Neuronal stem cell (in vitro differentiated cells): ENCODE measurements at regions not wholly inside any gene's neighbourhood (a gene's known extent, or its start where the extent isn't known, plus 50 kb on each side); places are given as distances from the start of the nearest gene placed in this dataset.

Experiments used
- DNase-seq: peaks from one replicate; pipeline ENCODE4 v3.0.0-alpha.2; 2013; ENCODE audit warnings: low spot score
- H2AFZ ChIP-seq: one replicate; pipeline ENCODE4 v1.6.1; 2013; ENCODE audit warnings: mild to moderate bottlenecking, low read length, inconsistent platforms
- H2AK5ac ChIP-seq: 2 replicates; pipeline ENCODE4 v1.6.1; 2013; ENCODE audit warnings: low read depth, mild to moderate bottlenecking, inconsistent platforms, low read length, moderate library complexity, mixed read lengths
- H2BK120ac ChIP-seq: 2 replicates; pipeline ENCODE4 v1.6.1; 2013; ENCODE audit warnings: low read depth, mild to moderate bottlenecking, inconsistent platforms, low read length, moderate library complexity, mixed read lengths
- H2BK12ac ChIP-seq: one replicate; pipeline ENCODE4 v1.6.1; 2013; ENCODE audit warnings: low read length, inconsistent platforms
- H2BK15ac ChIP-seq: 2 replicates; pipeline ENCODE4 v1.6.1; 2013; ENCODE audit warnings: mild to moderate bottlenecking, low read length, inconsistent platforms, mixed read lengths
- H2BK5ac ChIP-seq: one replicate; pipeline ENCODE4 v1.6.1; 2013; ENCODE audit warnings: inconsistent platforms, mild to moderate bottlenecking, low read length, moderate library complexity
- H3K14ac ChIP-seq: one replicate; pipeline ENCODE4 v1.6.1; 2013; ENCODE audit warnings: low read length, inconsistent platforms
- H3K18ac ChIP-seq: 2 replicates; pipeline ENCODE4 v1.6.1; 2013; ENCODE audit warnings: low read length, inconsistent platforms
- H3K23ac ChIP-seq: 2 replicates; pipeline ENCODE4 v1.6.1; 2013; ENCODE audit warnings: low read depth, mild to moderate bottlenecking, mixed read lengths, low read length, inconsistent platforms; ENCODE audit not compliant: poor library complexity
- H3K27ac ChIP-seq: replicated peaks from 3 replicates; pipeline ENCODE4 v1.5.1; 2013; ENCODE audit warnings: low read length, inconsistent platforms
- H3K27me3 ChIP-seq, 3 experiments: 2 replicates each; pipeline ENCODE4 v1.6.1; 2013; ENCODE audit warnings: low read length in 3 of 3, mild to moderate bottlenecking in 2 of 3, inconsistent platforms in 1 of 3, low read depth in 1 of 3, mixed read lengths in 1 of 3, moderate library complexity in 1 of 3; ENCODE audit not compliant: control insufficient read depth in 3 of 3, insufficient read depth in 3 of 3
- H3K36me3 ChIP-seq, 2 donors: replicated peaks in 1 of 2; 2 replicates each; pipeline ENCODE4 v1.6.1; 2013; ENCODE audit warnings: low read length in 2 of 2; ENCODE audit not compliant: control insufficient read depth in 2 of 2, insufficient read depth in 2 of 2
- H3K4ac ChIP-seq: 2 replicates; pipeline ENCODE4 v1.6.1; 2013; ENCODE audit warnings: inconsistent platforms, mild to moderate bottlenecking, low read length, moderate library complexity
- H3K4me1 ChIP-seq, 2 donors: 1 replicate in 1 of 2; 2 replicates in 1 of 2; pipeline ENCODE4 v1.6.1; 2013; ENCODE audit warnings: low read length in 2 of 2, low read depth in 1 of 2; ENCODE audit not compliant: control insufficient read depth in 2 of 2, insufficient read depth in 1 of 2
- H3K4me2 ChIP-seq: one replicate; pipeline ENCODE4 v1.6.1; 2013; ENCODE audit warnings: mild to moderate bottlenecking, low read length, inconsistent platforms; ENCODE audit not compliant: insufficient read depth, poor library complexity, severe bottlenecking
- H3K4me3 ChIP-seq, 2 donors: 2 replicates each; pipeline ENCODE4 v1.5.1; 2013; ENCODE audit warnings: low read length in 2 of 2, mild to moderate bottlenecking in 2 of 2, inconsistent platforms in 1 of 2, moderate library complexity in 1 of 2
- H3K79me1 ChIP-seq: one replicate; pipeline ENCODE4 v1.6.1; 2013; ENCODE audit warnings: low read depth, mild to moderate bottlenecking, inconsistent platforms, low read length, moderate library complexity
- H3K9ac ChIP-seq: one replicate; pipeline ENCODE4 v1.6.1; 2013; ENCODE audit warnings: mild to moderate bottlenecking, low read depth, low read length, inconsistent platforms; ENCODE audit not compliant: poor library complexity
- H3K9me3 ChIP-seq, 2 donors: replicated peaks in 1 of 2; 2 replicates each; pipeline versions ENCODE3 to v1.6.1; 2013; ENCODE audit warnings: low read length in 2 of 2, mild to moderate bottlenecking in 2 of 2, inconsistent platforms in 1 of 2, low read depth in 1 of 2, mixed read lengths in 1 of 2, moderate library complexity in 1 of 2; ENCODE audit not compliant: control insufficient read depth in 2 of 2, insufficient read depth in 1 of 2
- H4K8ac ChIP-seq: one replicate; pipeline ENCODE4 v1.6.1; 2013; ENCODE audit warnings: low read depth, mild to moderate bottlenecking, inconsistent platforms, low read length, moderate library complexity
- H4K91ac ChIP-seq: one replicate; pipeline ENCODE4 v1.6.1; 2013; ENCODE audit warnings: low read length, low read depth, mild to moderate bottlenecking, inconsistent platforms; ENCODE audit not compliant: poor library complexity
- WGBS, 2 donors: extraction: QIAGEN DNeasy Blood & Tissue Kit; methylation state at CpG; one replicate each; pipeline ENCODE4 v1.1.7; 2013; ENCODE audit warnings: missing lambda C conversion rate in 2 of 2, mixed read lengths in 1 of 2; ENCODE audit not compliant: insufficient read length in 2 of 2, insufficient replicate concordance in 1 of 2; ENCODE audit errors: extremely low coverage in 2 of 2; 5-methylcytosine and 5-hydroxymethylcytosine counted together

DNA sequence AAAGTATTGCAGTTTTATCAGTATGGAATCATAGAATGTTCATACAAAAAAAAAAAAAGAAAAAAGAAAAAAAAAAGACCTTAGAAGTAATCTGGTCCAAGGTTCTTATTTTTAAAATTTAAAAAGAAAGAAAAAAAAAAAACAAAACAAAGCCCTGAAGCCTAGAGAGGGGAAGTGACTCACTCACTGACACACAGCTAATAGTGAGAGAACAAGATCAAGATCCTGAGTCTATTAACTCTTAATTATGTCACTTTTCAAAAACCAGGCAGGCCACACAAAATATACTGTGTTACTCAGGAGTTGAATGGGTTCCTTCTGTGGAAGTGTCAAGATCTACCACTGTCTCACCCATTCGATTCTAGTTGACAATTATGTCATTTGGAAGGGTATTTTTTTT is 433.9 kb upstream of the DAB1 start:
- Histone ChIP-seq H2BK120ac (no peak overlapping the region), H2AFZ (no peak overlapping the region), H3K9me3 (no peaks in the 10 kb centered on the region), H3K4me2 (no peak overlapping the region), H3K27me3 (no peaks in the 10 kb centered on the region), H3K4ac (no peak overlapping the region), H3K23ac (no peak overlapping the region), H3K14ac (no peak overlapping the region), H3K36me3 (no peaks in the 10 kb centered on the region), H3K4me1 (peaks cover 10 to 16% of the 10 kb centered on the region in 2 donors), H2BK12ac (no peak overlapping the region), H3K4me3 (no peak overlapping the region), H3K9ac (no peak overlapping the region), H4K91ac (no peak overlapping the region), H3K79me1 (no peaks in the 10 kb centered on the region), H3K27ac (no peak overlapping the region), H2BK15ac (no peak overlapping the region), H2BK5ac (no peak overlapping the region), H3K18ac (no peak overlapping the region), H2AK5ac (no peak overlapping the region), H4K8ac (no peak overlapping the region)
- no CpG with 5 or more reads among the region's 1 CpG for WGBS, 2 donors
- DNase-seq, result no peak

DNA sequence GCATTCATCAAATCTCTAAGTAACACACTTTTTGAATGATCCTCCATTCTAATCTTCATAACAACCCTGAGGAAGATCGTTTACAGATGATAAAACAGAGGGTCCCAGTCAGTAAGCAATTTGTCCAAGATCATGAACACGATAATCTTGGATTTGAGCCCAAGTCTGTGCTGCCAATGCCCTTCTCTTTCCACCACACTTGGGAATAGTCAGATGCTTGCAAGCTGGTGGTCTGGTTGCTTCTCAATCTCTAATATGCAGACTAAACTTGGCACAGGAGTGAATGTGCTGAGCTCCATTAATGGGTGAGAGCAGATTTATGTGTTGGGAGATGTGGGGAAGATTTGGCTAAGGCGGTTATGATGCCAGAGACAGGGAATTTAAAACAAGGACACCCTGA is 430.6 kb upstream of the DAB1 start:
- Histone ChIP-seq H3K23ac (no peak overlapping the region), H3K18ac (no peak overlapping the region), H2AK5ac (no peak overlapping the region), H4K91ac (no peak overlapping the region), H2BK120ac (no peak overlapping the region), H3K36me3 (no peaks in the 10 kb centered on the region), H3K9me3 (peaks cover 0 to 3% of the 10 kb centered on the region in 2 donors), H3K14ac (no peak overlapping the region), H3K27ac (no peak overlapping the region), H3K27me3 (no peaks in the 10 kb centered on the region), H3K9ac (no peak overlapping the region), H4K8ac (no peak overlapping the region), H3K4me1 (peaks cover 3 to 5% of the 10 kb centered on the region in 2 donors), H3K79me1 (no peaks in the 10 kb centered on the region), H3K4me3 (no peak overlapping the region), H3K4me2 (no peak overlapping the region), H2BK12ac (no peak overlapping the region), H3K4ac (no peak overlapping the region), H2BK5ac (no peak overlapping the region), H2BK15ac (no peak overlapping the region), H2AFZ (no peak overlapping the region)
- WGBS, 2 donors, result no CpG with 5 or more reads among the region's 3 CpGs
- no peak for DNase-seq

GRCh38 chr1:57850176-57850940 is 426.5 kb upstream of the DAB1 start:
- peaks cover 0 to 5% of the 10 kb centered on the region in 2 donors for H3K4me1 ChIP-seq
- no peak overlapping the region for H4K91ac ChIP-seq
- H2BK12ac ChIP-seq, result no peak overlapping the region
- H3K9ac ChIP-seq, result no peak overlapping the region
- no peak overlapping the region for H3K27ac ChIP-seq
- H2AK5ac ChIP-seq, result no peak overlapping the region
- H3K27me3 ChIP-seq, result no peaks in the 10 kb centered on the region
- no peak overlapping the region for H2BK5ac ChIP-seq
- no peak overlapping the region for H2BK15ac ChIP-seq
- peaks cover 0 to 3% of the 10 kb centered on the region in 2 donors for H3K9me3 ChIP-seq
- DNase-seq, result no peak
- no peak overlapping the region for H2AFZ ChIP-seq
- H3K14ac ChIP-seq, result no peak overlapping the region
- no CpG with 5 or more reads among the region's 8 CpGs for WGBS, 2 donors
- H4K8ac ChIP-seq, result no peak overlapping the region
- H3K79me1 ChIP-seq, result no peaks in the 10 kb centered on the region
- H3K18ac ChIP-seq, result no peak overlapping the region
- no peak overlapping the region for H3K23ac ChIP-seq
- H3K36me3 ChIP-seq, result no peaks in the 10 kb centered on the region
- H3K4me2 ChIP-seq, result no peak overlapping the region
- no peak overlapping the region for H3K4me3 ChIP-seq
- no peak overlapping the region for H3K4ac ChIP-seq
- no peak overlapping the region for H2BK120ac ChIP-seq

GRCh38 chr1:57848406-57848805 is 424.5 kb upstream of the DAB1 start:
- DNase-seq, result no peak
- no peak overlapping the region for H3K4me3 ChIP-seq

More at GRCh38 chr1:57848406-57848805, 424.5 kb upstream of the DAB1 start:
- H4K8ac ChIP-seq, result no peak overlapping the region
- H2BK15ac ChIP-seq, result no peak overlapping the region
- no peak overlapping the region for H2BK12ac ChIP-seq
- no peak overlapping the region for H2AK5ac ChIP-seq
- H2BK120ac ChIP-seq, result no peak overlapping the region
- no peak overlapping the region for H2BK5ac ChIP-seq
- no peaks in the 10 kb centered on the region for H3K36me3 ChIP-seq
- H3K27me3 ChIP-seq, result no peaks in the 10 kb centered on the region
- H3K23ac ChIP-seq, result no peak overlapping the region
- H4K91ac ChIP-seq, result no peak overlapping the region
- peaks cover 0 to 3% of the 10 kb centered on the region in 2 donors for H3K9me3 ChIP-seq
- no peak overlapping the region for H2AFZ ChIP-seq
- H3K4ac ChIP-seq, result no peak overlapping the region
- no peak overlapping the region for H3K9ac ChIP-seq
- H3K14ac ChIP-seq, result no peak overlapping the region
- H3K18ac ChIP-seq, result no peak overlapping the region
- no peaks in the 10 kb centered on the region for H3K79me1 ChIP-seq
- H3K27ac ChIP-seq, result no peak overlapping the region
- H3K4me1 ChIP-seq, result no peaks in the 10 kb centered on the region
- no peak overlapping the region for H3K4me2 ChIP-seq
